ENCODE measurements at regions not wholly inside any gene's neighbourhood (a gene's known extent, or its start where the extent isn't known, plus 50 kb on each side); places are given as distances from the start of the nearest gene placed in this dataset.

- in situ Hi-C loops (cut with MboI; ENCODE audit: low pct_ligation_motif_present in 1 of 4, low pct_unique_long_range_greater_than_20kb in 1 of 4, low sequenced_read_pairs in 3 of 4), result no loop called here
- intact Hi-C loops (cut with DNase I; ENCODE audit: low total_unique reads), result no loop called here
- H3K27ac ChIP-seq, result no peak overlapping the region
- H3K4me1 ChIP-seq, result no peaks in the 10 kb centered on the region
- H3K27me3 ChIP-seq, result no peaks in the 10 kb centered on the region
- no peaks in the 10 kb centered on the region for H3K9me3 ChIP-seq
- DNase-seq, result no peak
- WGBS, 2 donors (ENCODE audit: low coverage in 1 of 2), result 73 to 90% methylated on average over 2 of the region's 2 CpGs
- H3K4me3 ChIP-seq, result no peak overlapping the region
- H3K36me3 ChIP-seq, result no peaks in the 10 kb centered on the region
- TF ChIP-seq EP300 (IDR thresholded peaks at IDR 0.05; ENCODE audit: low read depth), result no peak
- no peak for TF ChIP-seq POLR2A (IDR thresholded peaks at IDR 0.05)
- TF ChIP-seq CTCF (IDR thresholded peaks at IDR 0.05), result no peak
- no peak for TF ChIP-seq POLR2AphosphoS5 (IDR thresholded peaks at IDR 0.05)
Measured at GRCh38 chr3:80157546-80157945, 389.7 kb upstream of the ROBO1 start.

- H3K36me3 ChIP-seq, result no peaks in the 10 kb centered on the region
- 55 to 58% methylated on average over 3 of the region's 3 CpGs for WGBS, 2 donors (ENCODE audit: low coverage in 1 of 2)
- H3K9me3 ChIP-seq, result no peaks in the 10 kb centered on the region
- DNase-seq, result no peak
- H3K27me3 ChIP-seq, result no peaks in the 10 kb centered on the region
- no peak overlapping the region for H3K4me3 ChIP-seq
- intact Hi-C loops (cut with DNase I; ENCODE audit: low total_unique reads), result no loop called here
- no peaks in the 10 kb centered on the region for H3K4me1 ChIP-seq
- TF ChIP-seq CTCF (IDR thresholded peaks at IDR 0.05), result no peak
- TF ChIP-seq POLR2AphosphoS5 (IDR thresholded peaks at IDR 0.05), result no peak
- no peak for TF ChIP-seq POLR2A (IDR thresholded peaks at IDR 0.05)
- no peak for TF ChIP-seq EP300 (IDR thresholded peaks at IDR 0.05; ENCODE audit: low read depth)
- in situ Hi-C loops (cut with MboI; ENCODE audit: low pct_ligation_motif_present in 1 of 4, low pct_unique_long_range_greater_than_20kb in 1 of 4, low sequenced_read_pairs in 3 of 4), result no loop called here
- H3K27ac ChIP-seq, result no peak overlapping the region
Measured at GRCh38 chr3:80152692-80153091, 384.9 kb upstream of the ROBO1 start.

GRCh38 chr3:80142714-80143113 is 374.9 kb upstream of the ROBO1 start:
- no peaks in the 10 kb centered on the region for H3K36me3 ChIP-seq
- in situ Hi-C loops (cut with MboI; ENCODE audit: low pct_ligation_motif_present in 1 of 4, low pct_unique_long_range_greater_than_20kb in 1 of 4, low sequenced_read_pairs in 3 of 4) (no loop called here), intact Hi-C loops (cut with DNase I; ENCODE audit: low total_unique reads) (no loop called here)
- 71 to 75% methylated on average over 4 of the region's 4 CpGs for WGBS, 2 donors (ENCODE audit: low coverage in 1 of 2)
- no peak overlapping the region for H3K4me3 ChIP-seq
- no peak for DNase-seq
- no peaks in the 10 kb centered on the region for H3K27me3 ChIP-seq
- H3K9me3 ChIP-seq, result no peaks in the 10 kb centered on the region
- H3K4me1 ChIP-seq, result no peaks in the 10 kb centered on the region
- H3K27ac ChIP-seq, result no peak overlapping the region
- TF ChIP-seq POLR2AphosphoS5 (IDR thresholded peaks at IDR 0.05) (no peak), POLR2A (IDR thresholded peaks at IDR 0.05) (no peak), EP300 (IDR thresholded peaks at IDR 0.05; ENCODE audit: low read depth) (no peak), CTCF (IDR thresholded peaks at IDR 0.05) (no peak)

- in situ Hi-C loops (cut with MboI; ENCODE audit: low pct_ligation_motif_present in 1 of 4, low pct_unique_long_range_greater_than_20kb in 1 of 4, low sequenced_read_pairs in 3 of 4), result no loop called here
Measured at GRCh38 chr3:80141557-80141956, 373.8 kb upstream of the ROBO1 start.

More at GRCh38 chr3:80141557-80141956, 373.8 kb upstream of the ROBO1 start:
- no peaks in the 10 kb centered on the region for H3K36me3 ChIP-seq
- no peaks in the 10 kb centered on the region for H3K4me1 ChIP-seq
- DNase-seq, result no peak
- no peaks in the 10 kb centered on the region for H3K9me3 ChIP-seq
- WGBS, 2 donors (ENCODE audit: low coverage in 1 of 2), result 60 to 76% methylated on average over 2 of the region's 2 CpGs
- H3K27me3 ChIP-seq, result no peaks in the 10 kb centered on the region
- no peak overlapping the region for H3K4me3 ChIP-seq
- TF ChIP-seq POLR2AphosphoS5 (IDR thresholded peaks at IDR 0.05), result no peak
- no peak for TF ChIP-seq POLR2A (IDR thresholded peaks at IDR 0.05)
- TF ChIP-seq CTCF (IDR thresholded peaks at IDR 0.05), result no peak
- no peak for TF ChIP-seq EP300 (IDR thresholded peaks at IDR 0.05; ENCODE audit: low read depth)
- no peak overlapping the region for H3K27ac ChIP-seq
- intact Hi-C loops (cut with DNase I; ENCODE audit: low total_unique reads), result no loop called here
